Neural progenitor cell (in vitro differentiated cells): ENCODE measurements at regions not wholly inside any gene's neighbourhood (a gene's known extent, or its start where the extent isn't known, plus 50 kb on each side); places are given as distances from the start of the nearest gene placed in this dataset.

ENCODE experiments used
- EZH2phosphoT487 ChIP-seq: fragments of 200-600 bp; sonication (generic); IDR thresholded peaks from 2 replicates; pipeline ENCODE4 v1.6.1; 2017; ENCODE audit warnings: antibody characterized with exemption
- TF ChIP-seq, protein P1 (sequence below): fragments of 200-600 bp; sonication (generic); IDR thresholded peaks from 2 replicates; pipeline ENCODE4 v1.5.1; 2017; ENCODE audit warnings: antibody characterized with exemption, mild to moderate bottlenecking

DNA sequence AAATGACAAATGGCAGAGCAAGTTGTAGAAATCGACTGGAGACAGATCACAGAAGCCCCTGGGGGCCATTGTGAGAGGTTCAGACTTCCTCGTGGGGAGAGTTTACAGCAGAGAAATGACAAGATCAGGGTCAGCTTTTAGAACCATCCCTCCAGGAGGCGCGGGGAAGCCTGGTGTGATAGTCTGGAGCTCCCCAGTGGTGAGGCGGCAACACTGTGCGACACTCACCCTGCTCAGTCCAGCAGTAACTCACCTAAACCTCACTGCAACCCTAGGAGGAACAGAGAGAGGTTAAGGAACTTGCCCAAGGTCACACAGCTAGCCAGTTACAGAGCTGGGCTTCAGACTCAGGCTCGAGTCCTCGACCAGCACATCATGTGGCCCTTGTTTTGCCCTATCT is 123.4 kb upstream of the IRX3 start:
- TF ChIP-seq, protein P1, sequence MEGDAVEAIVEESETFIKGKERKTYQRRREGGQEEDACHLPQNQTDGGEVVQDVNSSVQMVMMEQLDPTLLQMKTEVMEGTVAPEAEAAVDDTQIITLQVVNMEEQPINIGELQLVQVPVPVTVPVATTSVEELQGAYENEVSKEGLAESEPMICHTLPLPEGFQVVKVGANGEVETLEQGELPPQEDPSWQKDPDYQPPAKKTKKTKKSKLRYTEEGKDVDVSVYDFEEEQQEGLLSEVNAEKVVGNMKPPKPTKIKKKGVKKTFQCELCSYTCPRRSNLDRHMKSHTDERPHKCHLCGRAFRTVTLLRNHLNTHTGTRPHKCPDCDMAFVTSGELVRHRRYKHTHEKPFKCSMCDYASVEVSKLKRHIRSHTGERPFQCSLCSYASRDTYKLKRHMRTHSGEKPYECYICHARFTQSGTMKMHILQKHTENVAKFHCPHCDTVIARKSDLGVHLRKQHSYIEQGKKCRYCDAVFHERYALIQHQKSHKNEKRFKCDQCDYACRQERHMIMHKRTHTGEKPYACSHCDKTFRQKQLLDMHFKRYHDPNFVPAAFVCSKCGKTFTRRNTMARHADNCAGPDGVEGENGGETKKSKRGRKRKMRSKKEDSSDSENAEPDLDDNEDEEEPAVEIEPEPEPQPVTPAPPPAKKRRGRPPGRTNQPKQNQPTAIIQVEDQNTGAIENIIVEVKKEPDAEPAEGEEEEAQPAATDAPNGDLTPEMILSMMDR, result no peak
- TF ChIP-seq EZH2phosphoT487, result no peak
